Ishikawa (cell line): ENCODE measurements at regions not wholly inside any gene's neighbourhood (a gene's known extent, or its start where the extent isn't known, plus 50 kb on each side); places are given as distances from the start of the nearest gene placed in this dataset.

Experiments used
- CEBPB ChIP-seq: IDR thresholded peaks from 2 replicates; pipeline ENCODE4 v1.6.1; 2012
- CREB1 ChIP-seq: IDR thresholded peaks from 2 replicates; pipeline ENCODE4 v1.6.1; 2012; ENCODE audit warnings: low read depth
- EGR1 ChIP-seq: IDR thresholded peaks from 2 replicates; pipeline ENCODE4 v1.6.1; 2012
- EP300 ChIP-seq: IDR thresholded peaks from 2 replicates; pipeline ENCODE4 v1.6.1; 2012; ENCODE audit warnings: borderline replicate concordance
- FOXM1 ChIP-seq: IDR thresholded peaks from 2 replicates; pipeline ENCODE4 v1.6.1; 2012; ENCODE audit warnings: low read depth, borderline replicate concordance
- MAX ChIP-seq: IDR thresholded peaks from 2 replicates; pipeline ENCODE4 v1.6.1; 2012
- NFIC ChIP-seq: IDR thresholded peaks from 2 replicates; pipeline ENCODE4 v1.6.1; 2012
- RAD21 ChIP-seq: IDR thresholded peaks from 2 replicates; pipeline ENCODE4 v1.6.1; 2012; ENCODE audit warnings: low read depth
- REST ChIP-seq: IDR thresholded peaks from 2 replicates; pipeline ENCODE4 v1.6.1; 2012; ENCODE audit warnings: low read depth, mild to moderate bottlenecking
- TAF1 ChIP-seq: IDR thresholded peaks from 2 replicates; pipeline ENCODE4 v1.6.1; 2012; ENCODE audit warnings: low read depth, mild to moderate bottlenecking
- TCF12 ChIP-seq: IDR thresholded peaks from 2 replicates; pipeline ENCODE4 v1.6.1; 2012; ENCODE audit warnings: low read depth
- TEAD4 ChIP-seq: IDR thresholded peaks from 2 replicates; pipeline ENCODE4 v1.6.1; 2012
- YY1 ChIP-seq: IDR thresholded peaks from 2 replicates; pipeline ENCODE4 v1.6.1; 2012; ENCODE audit warnings: low read depth
- ZBTB7A ChIP-seq: IDR thresholded peaks from 2 replicates; pipeline ENCODE4 v1.6.1; 2012; ENCODE audit warnings: low read depth
- TF ChIP-seq, protein P1 (sequence below): IDR thresholded peaks from 2 replicates; pipeline ENCODE4 v1.6.1; 2012

DNA sequence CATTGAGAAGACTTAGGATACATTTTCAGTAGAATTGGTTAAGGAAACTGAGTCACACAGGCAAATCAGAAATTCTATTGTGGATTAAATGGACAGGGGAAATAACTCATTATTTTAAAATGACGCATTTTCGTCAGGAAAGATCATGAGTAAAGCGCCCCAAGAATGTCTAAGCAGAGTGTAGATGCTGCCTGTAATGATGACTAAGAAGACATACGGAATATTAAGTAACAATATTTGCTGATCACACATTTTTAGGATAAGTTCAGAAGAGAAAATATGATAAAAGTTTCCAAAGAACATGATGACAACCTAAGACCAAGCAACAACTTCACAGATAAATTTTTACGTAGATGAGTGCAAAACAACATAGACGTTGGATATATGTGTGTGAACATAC, 596.3 kb upstream of the TENM3 start:
- TF ChIP-seq, protein P1, sequence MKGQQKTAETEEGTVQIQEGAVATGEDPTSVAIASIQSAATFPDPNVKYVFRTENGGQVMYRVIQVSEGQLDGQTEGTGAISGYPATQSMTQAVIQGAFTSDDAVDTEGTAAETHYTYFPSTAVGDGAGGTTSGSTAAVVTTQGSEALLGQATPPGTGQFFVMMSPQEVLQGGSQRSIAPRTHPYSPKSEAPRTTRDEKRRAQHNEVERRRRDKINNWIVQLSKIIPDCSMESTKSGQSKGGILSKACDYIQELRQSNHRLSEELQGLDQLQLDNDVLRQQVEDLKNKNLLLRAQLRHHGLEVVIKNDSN = no peak
- TF ChIP-seq YY1 (no peak), RAD21 (no peak), TEAD4 (no peak), NFIC (no peak), ZBTB7A (no peak), EP300 (no peak), REST (no peak), FOXM1 (no peak), TAF1 (no peak), CREB1 (no peak), EGR1 (no peak), TCF12 (no peak), CEBPB (no peak), MAX (no peak)

- TF ChIP-seq CEBPB (no peak), NFIC (no peak), TCF12 (no peak), TEAD4 (no peak), TAF1 (no peak), FOXM1 (no peak), ZBTB7A (no peak), CREB1 (no peak), EP300 (no peak), YY1 (no peak), REST (no peak), RAD21 (no peak), EGR1 (no peak), MAX (no peak)
- TF ChIP-seq, protein P1 = no peak
These were observed 595.6 kb upstream of the TENM3 start for GRCh38 chr4:181647396-181648147.

DNA sequence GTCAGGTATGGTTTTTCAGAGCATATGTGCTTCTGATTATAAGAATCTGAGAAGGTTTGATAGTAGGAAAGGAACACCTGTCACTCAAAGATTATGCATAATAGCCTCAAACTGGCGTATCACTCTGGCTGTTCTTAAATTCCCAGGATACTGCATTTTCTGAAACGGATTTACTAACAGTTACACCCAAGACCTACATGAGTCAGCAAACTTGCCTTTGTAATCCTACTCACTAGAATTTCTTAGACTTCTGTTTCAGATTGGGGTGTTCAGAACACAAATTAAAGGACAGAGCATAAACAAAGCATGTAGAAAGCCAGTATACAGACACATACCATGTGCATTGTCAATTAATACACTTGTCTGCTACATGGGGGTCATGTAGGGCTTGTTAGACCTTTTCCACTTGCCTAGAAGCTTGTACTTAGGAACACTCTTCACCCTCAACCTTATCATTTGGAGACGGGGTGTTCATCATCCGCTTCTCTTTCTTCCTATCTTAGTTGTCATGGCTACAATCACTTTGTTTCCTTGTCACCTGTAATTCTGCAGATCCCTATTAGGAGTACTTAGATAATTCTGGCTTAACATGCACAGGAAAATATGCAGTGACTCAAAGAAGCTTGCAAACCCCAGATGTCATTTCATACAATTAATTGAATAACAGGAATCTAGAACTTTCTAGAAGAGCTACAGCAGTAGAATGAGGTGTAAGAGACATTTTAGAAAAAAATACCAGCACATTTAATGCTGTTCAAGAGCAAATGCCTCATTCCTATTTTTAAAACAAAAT, 593.0 kb upstream of the TENM3 start:
- TF ChIP-seq YY1 = no peak

DNA sequence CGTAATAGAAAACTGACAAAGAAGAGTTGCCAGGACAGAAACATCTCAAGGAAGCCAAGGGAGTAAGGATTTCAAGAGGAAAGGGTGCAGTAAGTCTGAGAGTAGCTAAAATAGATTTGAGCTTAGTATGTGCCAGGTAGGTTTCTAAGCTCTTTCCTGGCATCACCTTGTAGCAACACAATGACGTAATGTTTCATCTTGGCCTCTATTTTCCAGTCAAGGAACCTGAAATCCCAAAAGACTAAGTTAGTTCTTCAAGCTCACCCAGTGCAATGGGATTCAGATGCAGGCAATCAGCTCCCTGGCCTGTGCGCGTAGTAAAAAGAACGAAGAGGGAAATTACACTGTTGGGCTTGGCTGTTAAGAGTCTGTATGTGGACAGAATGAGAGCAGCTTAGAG, 586.5 kb upstream of the TENM3 start:
- TF ChIP-seq TAF1 (no peak), CREB1 (no peak), EP300 (no peak), EGR1 (no peak), RAD21 (no peak)
- TF ChIP-seq, protein P1 = no peak

DNA sequence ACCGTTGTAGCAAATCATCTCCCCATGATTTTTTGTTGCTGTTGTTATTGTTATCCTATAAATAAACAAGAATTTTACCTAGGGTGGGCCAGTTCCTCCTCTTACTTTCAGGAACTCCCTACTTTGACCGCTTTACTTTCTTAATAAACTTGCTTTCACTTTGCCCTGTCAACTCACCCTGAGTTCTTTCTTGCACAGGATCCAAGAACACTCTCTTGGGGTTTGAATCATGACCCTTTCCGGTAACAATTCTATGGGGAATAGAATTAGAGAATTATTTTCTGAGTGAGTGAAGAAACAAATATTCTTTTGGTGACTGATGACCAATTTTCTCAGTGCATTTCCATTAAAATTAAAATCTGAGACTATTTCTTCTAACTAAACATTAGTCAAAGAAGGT, 584.0 kb upstream of the TENM3 start:
- TF ChIP-seq TCF12 (no peak), MAX (no peak), REST (no peak), CREB1 (no peak), CEBPB (no peak), FOXM1 (no peak), EP300 (no peak), NFIC (no peak), ZBTB7A (no peak), TEAD4 (no peak)
- TF ChIP-seq, protein P1 = no peak
